ENCODE measurements at regions not wholly inside any gene's neighbourhood (a gene's known extent, or its start where the extent isn't known, plus 50 kb on each side); places are given as distances from the start of the nearest gene placed in this dataset.
A peak's percentile ranks its signal among the peaks of the same experiment; 100 is the strongest.

DNA sequence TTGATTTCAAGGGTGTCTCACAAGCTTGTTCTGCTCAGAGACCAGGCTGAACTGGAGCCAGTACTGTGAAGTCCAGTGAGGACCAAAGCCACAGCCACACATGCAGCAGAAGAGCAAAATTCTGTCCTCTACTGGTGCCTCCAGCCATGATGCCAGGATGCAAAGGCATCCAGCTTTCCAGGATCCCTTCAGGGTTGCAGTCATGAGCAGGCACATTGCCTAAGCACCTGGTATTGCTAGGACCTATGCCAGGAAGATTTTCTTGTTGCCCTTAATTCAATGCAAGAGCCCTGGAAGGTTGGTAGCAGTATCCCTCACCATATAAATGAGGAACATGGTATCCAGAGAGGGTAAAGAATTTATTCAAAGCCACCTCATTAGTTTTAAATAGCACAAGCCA, 78.9 kb upstream of the CYRIA start:
- TF ChIP-seq, protein P1, sequence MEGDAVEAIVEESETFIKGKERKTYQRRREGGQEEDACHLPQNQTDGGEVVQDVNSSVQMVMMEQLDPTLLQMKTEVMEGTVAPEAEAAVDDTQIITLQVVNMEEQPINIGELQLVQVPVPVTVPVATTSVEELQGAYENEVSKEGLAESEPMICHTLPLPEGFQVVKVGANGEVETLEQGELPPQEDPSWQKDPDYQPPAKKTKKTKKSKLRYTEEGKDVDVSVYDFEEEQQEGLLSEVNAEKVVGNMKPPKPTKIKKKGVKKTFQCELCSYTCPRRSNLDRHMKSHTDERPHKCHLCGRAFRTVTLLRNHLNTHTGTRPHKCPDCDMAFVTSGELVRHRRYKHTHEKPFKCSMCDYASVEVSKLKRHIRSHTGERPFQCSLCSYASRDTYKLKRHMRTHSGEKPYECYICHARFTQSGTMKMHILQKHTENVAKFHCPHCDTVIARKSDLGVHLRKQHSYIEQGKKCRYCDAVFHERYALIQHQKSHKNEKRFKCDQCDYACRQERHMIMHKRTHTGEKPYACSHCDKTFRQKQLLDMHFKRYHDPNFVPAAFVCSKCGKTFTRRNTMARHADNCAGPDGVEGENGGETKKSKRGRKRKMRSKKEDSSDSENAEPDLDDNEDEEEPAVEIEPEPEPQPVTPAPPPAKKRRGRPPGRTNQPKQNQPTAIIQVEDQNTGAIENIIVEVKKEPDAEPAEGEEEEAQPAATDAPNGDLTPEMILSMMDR (conservative IDR thresholded peaks at IDR 0.05; ENCODE audit: low read depth, low read length): no peak
- no peak overlapping the region for H3K4me3 ChIP-seq (ENCODE audit: low read depth, low read length)
- DNase-seq (ENCODE audit: low read depth): no peak

DNA sequence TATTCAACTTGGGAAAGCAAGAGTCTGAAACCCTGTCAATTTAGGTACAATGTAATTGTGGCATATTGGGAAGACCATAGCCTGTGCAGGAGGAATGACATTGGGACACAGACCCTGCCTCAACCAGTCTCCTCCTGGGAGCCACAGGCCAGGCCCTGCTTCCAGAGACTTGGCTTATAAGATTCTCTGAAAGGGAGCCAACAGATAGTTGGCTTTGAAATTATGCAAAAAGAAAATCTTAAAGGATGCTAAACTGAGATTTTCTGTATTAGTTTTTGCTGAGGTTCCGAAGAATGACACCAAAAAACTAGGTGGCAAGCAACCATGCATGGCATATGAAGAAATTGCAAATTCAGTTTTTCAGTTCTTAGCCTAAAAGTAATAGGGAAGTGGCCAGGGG, 76.4 kb upstream of the CYRIA start:
- TF ChIP-seq, protein P1 (conservative IDR thresholded peaks at IDR 0.05; ENCODE audit: low read depth, low read length): no peak
- no peak overlapping the region for H3K4me3 ChIP-seq (ENCODE audit: low read depth, low read length)
- DNase-seq (ENCODE audit: low read depth): no peak

DNA sequence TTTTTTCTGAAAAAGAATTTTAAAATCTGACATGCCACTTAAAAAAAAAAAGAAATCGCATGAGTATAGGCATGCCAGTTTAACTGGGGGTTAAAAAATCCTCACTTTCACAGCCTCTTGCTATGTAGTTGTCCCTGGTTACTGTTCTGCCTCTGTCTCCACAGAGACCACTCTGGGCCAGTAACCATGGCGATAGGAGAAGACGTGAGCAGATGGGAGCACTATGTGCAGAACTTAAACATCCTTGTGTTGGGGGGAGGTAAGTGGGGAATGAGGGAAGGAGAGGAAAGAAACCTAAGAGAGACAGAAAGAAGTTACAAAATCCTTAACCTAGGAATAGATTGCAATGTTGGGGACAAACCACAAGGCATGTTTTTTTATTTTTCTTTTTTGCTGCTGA, 75.9 kb upstream of the CYRIA start:
- no peak overlapping the region for H3K4me3 ChIP-seq (ENCODE audit: low read depth, low read length)
- TF ChIP-seq, protein P1 (conservative IDR thresholded peaks at IDR 0.05; ENCODE audit: low read depth, low read length): no peak
- no peak for DNase-seq (ENCODE audit: low read depth)

DNA sequence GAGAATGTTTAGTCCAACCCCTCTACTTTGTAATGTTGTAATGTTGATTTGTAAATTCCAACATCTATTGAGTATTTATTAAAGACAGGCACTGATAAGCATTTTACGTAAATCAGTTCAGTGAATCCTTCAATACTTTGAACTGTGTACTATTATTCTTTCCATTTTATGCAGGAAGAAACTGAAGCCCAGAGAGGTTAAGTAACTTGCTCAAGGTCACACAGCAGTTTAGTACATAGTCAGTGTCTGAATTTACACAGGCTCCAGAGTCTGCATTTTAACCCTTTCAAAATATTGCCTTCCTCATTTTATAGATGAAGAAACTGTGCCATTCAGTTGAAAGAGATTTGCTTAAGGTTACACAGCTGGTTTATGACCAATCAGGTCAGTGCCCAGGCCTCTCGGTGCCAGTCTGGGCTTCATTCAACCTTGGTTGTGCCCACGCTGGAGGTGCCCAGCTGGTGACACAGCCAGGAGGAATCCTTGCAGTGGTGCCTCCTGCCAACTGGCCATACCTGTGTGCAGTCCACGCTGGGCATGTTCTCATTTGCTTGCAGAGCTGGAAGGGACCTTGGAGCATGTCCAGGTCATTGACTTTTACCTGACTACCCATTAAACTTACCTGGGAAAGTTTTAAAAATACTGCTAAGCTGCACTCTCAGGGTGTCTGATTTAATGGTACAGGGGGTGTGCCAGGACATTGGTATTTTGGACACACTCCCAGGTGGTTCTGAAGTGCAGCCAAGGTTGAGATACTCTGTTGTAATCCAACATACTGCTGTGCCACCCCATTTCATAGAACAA, 74.3 kb upstream of the CYRIA start:
- peak; percentile 12 for DNase-seq (ENCODE audit: low read depth)
- H3K4me3 ChIP-seq (ENCODE audit: low read depth, low read length): no peak overlapping the region
- TF ChIP-seq, protein P1 (conservative IDR thresholded peaks at IDR 0.05; ENCODE audit: low read depth, low read length): no peak

DNA sequence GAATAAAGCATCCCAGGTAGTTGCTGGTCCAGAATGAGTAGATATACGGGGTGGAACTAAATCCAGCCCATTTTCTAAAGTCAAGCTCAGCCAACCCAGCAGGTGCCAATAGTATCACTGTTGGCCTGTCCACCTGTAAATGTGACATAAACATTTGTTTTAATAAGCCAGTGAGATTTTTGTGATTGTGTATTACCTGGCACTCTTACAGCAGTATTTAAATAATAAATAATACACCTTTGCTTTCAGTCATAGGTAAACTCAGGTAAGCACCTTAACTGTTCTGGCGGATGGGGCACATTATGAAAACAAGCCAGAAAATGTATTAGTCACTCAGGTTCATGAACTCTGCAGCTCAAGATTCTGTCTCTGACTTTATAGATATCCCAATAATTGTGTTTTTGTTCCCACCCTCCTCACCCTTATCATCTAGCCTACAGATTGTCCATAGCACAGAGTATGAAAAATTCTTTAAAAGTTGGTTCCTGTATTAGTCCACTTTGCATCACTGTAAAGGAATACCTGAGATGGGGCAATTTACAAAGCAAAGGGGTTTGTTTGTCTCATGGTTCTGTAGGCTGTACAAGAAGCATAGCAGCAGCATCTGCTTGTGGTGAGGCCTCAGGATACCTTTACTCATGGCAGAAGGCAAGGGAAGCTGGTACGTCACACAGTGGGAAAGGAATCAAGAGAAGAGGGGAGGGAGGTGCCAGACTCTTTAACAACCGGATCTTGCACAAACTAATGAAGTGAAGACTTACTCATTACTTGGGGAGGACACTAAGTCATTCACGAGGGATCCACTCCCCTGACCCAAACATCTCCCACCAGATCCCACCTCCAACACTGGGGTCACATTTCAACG, 73.0 kb upstream of the CYRIA start:
- no peak overlapping the region for H3K4me3 ChIP-seq (ENCODE audit: low read depth, low read length)
- TF ChIP-seq, protein P1 (conservative IDR thresholded peaks at IDR 0.05; ENCODE audit: low read depth, low read length): no peak
- DNase-seq (ENCODE audit: low read depth): no peak

DNA sequence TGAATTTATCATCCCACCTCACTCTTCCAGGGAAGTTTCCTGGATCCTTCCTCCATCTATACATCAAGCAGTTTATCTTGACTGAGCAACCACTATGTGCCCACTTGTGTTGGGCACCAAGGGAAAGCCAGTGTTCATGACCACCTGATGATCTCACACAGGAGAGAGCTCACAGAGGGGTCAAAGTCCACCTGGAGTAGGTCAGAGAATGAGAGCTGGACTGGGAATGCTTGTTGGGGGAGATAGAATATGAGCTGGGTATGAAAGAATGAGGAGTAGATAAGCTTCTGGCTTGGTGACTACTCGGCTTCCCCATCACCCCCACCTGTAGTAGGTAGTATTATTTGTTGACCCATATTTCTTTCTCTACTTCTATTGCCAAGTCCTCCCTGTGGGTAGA, 72.2 kb upstream of the CYRIA start:
- no peak overlapping the region for H3K4me3 ChIP-seq (ENCODE audit: low read depth, low read length)
- DNase-seq (ENCODE audit: low read depth): no peak
- TF ChIP-seq, protein P1 (conservative IDR thresholded peaks at IDR 0.05; ENCODE audit: low read depth, low read length): no peak
